HG02938 (cell line): ENCODE measurements at regions not wholly inside any gene's neighbourhood (a gene's known extent, or its start where the extent isn't known, plus 50 kb on each side); places are given as distances from the start of the nearest gene placed in this dataset.
"Not testable (repeated sequence)": the region's sequence is repeated elsewhere in the genome, so short reads cannot be mapped to it uniquely, and the experiment has no call there.

Source experiments
- ATAC-seq: cut with Tn5 transposase; IDR thresholded peaks from one replicate; pipeline ENCODE4 v1.9.1; 2021; ENCODE audit warnings: mild to moderate bottlenecking, moderate library complexity; ENCODE audit not compliant: unreplicated experiment

GRCh38 chr12:11978726-11979384, 91.9 kb upstream of the BCL2L14 start:
- no peak for ATAC-seq

GRCh38 chr12:11980115-11980514, 90.6 kb upstream of the BCL2L14 start:
- ATAC-seq = no peak

DNA sequence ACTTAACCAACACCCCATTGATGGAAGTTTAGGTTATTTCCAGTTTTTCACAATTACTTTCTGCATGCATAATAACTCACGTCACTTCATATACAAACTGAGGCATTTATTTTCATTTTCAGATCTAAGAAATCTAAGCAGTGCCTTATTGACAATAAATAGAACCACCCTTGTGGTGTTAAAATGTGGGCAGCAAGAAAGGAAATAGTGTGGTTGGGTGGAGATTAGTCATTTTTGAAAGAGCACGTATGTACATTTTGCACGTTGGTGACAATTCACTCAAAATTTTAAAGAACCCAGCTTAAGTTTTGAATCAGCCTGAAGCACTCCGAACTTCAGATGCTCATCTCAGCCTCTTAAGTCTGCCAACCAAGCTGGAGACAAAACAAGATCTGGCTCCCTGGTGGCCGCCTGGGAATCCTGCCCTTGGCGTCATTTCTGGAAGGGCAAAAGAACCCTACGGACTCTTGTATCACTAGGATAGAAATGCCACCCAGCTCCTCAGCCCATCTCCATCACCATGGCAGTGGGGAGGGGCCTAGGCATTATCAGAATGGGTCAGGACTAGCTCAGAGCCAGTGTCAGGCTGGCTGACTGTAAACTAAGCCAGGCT, 89.5 kb upstream of the BCL2L14 start:
- ATAC-seq = peak; percentile 86

GRCh38 chr12:11984417-11984816, 86.3 kb upstream of the BCL2L14 start:
- no peak for ATAC-seq

DNA sequence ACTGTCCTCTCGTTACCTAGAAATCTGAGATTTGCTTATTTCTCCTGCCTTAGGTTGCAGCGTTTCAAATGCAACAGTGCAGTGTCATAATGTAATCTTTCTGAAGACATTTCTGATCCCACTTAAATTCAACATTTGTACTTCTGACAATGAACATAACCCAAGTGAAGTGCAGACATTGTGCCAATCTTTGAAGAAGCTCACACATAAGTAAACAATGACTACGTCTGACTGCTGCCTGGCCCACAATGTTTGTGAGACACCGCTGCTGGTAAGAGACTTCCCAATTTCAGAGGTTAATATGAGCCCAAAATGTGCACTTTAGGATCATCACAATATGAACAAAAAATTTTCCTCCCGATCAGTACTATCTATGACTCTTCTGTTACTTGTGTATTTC, 84.6 kb upstream of the BCL2L14 start:
- no peak for ATAC-seq

DNA sequence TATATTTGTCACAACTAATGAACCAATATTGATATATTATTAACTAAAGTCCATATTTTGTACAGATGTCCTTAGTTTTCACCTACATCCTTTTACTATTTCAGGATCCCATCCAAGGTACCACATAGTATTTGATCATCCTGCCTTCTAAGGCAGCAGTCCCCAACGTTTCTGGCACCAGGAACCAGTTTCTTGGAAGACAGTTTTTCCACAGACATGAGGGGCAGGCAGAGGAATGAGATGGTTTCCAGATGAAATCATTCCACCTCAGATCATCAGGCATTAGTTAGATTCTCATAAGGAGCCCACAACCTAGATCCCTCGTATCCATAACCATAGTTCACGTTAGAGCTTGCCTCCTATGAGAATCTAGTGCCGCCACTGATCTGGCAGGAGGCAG, 82.8 kb upstream of the BCL2L14 start:
- no peak for ATAC-seq

DNA sequence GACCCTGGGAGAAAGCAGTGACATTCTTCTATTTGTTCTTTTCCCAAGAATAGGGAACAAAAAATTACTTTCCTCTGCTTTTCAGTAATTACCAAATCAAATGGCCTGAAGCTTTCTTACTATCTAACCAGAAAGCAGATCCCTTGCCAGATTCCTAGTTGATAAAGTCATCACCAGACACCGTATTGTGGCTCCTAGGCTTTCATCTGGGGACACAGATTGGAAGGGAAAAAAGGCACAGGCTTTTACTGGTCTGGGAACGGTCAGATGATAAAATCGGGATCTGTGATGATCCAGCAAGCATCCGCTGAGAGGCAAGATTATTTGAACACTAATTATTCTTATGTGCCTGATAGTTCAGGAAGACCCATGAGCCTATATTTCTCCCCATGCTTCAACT, 79.1 kb upstream of the BCL2L14 start:
- ATAC-seq = no peak

DNA sequence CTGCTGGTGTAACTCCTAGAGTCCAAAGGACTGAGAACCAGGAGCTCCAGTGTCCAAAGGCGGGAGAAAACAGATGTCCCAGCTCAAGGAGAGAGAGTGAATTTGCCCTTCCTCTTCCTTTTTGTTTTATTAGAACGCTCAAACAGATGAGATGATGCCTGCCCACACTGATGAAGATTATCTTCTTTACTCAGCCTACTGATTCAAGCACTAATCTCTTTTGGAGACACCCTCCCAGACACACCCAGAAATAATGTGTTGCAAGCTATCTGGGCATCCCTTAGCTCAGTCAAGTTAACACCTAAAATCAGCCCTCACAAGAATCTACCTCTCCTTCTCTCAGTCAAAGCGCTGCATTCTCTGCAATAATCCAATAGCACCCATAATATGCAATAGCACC, 78.2 kb upstream of the BCL2L14 start:
- ATAC-seq = no peak

DNA sequence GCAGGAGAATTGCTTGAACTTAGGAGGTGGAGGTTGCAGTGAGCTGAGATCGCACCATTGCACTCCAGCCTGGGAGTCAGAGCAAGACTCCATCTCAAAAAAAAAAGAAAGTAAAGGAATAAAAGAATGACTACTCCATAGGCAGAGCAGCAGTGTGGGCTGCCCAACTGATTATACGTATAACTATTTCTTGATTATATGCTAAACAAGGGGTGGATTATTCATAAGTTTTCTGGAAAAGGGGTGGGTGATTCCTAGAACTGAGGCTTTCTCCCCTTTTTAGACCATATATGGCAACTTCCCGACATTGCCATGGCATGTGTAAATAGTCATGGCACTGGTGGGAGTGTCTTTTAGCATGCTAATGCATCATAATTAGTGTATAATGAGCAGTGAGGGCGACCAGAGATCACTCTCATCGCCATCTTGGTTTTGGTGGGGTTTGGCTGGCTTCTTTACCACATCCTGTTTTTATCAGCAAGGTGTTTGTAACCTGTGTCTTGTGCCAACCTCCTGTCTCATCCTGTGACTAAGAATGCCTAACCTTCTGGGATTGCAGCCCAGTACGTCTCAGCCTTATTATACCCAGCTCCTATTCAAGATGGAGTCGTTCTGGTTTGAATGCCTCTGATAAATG, 72.3 kb upstream of the BCL2L14 start:
- ATAC-seq = not testable (repeated sequence)

GRCh38 chr12:11998944-11999315, 71.8 kb upstream of the BCL2L14 start:
- ATAC-seq = no peak

- no peak for ATAC-seq
Observed at GRCh38 chr12:12003609-12004008, 67.1 kb upstream of the BCL2L14 start.

GRCh38 chr12:12004524-12004923, 66.2 kb upstream of the BCL2L14 start:
- ATAC-seq = no peak

DNA sequence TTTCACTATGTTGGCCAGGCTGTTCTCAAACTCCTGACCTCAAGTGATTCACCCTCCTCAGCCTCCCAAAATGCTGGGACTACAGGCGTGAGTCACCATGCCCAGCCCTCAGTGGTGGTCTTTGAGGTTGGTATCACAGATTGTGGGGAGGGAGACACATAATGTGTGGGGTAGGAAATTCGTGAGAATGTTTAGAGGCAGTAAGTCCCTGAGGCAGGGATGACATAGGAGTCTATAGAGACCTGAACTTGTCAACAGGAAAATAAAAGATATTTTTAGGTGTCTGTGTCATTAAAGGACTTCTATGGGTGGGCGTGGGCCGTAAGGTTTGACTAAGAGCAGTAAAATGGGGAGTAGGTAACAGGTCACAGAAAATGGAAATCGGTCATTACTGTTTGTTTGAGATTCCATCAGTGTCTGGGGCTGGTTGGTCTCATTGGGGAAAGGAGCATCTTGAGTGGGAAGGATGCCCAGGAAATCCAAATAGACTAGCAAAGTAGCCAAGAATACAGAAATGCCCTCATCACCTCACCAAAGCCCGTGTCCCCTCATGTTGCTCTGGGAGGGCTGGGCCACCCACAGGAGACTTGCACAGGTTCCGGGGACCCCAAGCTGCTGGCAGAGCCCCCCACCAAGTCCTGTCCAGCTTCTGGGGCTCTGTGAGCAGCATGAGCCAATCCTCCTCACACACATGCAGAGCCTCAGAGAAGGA, 63.6 kb upstream of the BCL2L14 start:
- no peak for ATAC-seq

DNA sequence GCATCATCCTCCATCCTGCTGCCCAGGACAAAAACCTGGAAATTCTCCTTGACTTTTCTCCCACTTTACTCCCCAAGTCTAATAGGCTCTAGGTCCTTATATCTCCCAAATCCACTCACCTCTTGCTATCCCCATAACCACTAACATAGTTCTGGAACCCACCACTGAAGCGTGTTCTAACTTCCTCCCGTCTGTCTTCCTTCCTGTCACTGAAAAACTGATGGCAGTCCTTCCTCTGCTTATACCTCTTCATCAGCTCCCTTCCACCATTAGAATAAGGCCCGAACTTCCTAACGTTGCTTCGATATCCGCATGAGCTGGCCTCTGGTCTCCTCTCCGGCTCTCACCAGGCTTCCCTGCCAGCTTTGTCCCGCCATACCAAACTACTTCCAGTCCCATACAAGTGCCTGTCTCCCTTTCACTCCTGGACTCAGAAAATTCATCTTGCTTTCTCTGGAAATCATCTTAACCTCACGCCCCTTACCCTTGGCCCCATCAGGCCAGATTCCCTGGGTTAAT, 63.0 kb upstream of the BCL2L14 start:
- ATAC-seq = no peak

DNA sequence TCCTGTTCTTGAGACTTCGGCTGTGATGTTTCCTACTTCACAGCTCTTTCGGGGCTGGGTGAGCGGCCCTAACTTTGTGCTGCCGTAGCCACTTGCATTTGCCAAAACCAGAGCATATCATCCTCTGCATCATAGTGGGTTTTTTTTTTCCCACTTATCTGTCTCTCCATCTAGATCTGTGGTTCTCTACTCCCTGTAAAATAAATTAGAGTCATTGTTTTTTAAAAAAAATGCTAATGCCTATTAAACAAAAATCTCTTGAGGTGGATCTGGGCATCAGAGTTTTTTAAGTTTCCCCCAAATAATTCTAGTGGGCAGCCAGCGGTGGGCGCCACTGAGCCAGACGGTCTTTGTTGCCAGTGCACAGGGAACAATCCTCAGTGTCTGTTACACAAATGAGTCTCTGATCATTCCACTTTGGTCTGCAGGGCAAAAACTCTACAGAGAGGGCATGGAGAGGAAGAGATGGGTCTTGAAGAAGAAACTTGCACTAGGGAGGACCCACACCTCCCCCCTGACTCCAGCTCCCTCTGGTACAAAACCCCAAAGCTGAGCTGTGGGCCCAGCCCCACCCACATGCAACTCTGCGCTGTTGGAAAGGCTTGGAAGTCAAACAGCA, 62.4 kb upstream of the BCL2L14 start:
- ATAC-seq = no peak

DNA sequence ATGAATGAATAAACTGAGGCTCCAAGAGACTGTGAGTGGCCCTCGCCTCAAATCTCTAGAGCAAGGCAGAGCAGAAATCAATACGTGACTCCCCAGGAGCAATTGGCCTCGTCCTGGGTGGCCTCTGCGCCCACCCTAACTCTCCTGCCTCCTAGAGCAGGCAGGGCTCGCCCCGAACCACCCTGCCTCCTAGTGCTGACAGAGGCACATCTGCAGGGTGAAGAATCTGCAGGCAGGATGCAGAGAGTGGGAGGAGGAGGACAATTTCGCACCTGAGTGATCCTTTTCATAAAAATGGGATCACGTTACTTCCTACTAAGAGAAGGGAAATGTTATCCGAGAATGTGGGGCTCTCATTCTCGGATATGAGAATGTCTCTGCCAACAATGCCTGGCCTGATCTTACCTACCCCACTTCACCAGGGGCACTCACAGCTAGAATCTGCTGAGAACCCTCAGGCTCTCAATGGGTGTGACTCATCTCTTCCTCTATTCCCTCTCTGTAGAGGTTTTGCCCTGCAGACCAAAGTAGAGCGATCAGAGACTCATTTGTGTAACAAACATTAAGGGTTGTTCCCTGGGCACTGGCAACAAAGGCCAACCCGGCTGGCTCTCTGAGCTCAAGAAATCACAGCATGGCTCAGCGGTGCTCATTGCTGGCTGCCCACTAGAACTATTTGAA, 61.7 kb upstream of the BCL2L14 start:
- ATAC-seq = peak; percentile 44

- ATAC-seq = not testable (repeated sequence)
Observed at GRCh38 chr12:12009749-12010276, 60.9 kb upstream of the BCL2L14 start.

DNA sequence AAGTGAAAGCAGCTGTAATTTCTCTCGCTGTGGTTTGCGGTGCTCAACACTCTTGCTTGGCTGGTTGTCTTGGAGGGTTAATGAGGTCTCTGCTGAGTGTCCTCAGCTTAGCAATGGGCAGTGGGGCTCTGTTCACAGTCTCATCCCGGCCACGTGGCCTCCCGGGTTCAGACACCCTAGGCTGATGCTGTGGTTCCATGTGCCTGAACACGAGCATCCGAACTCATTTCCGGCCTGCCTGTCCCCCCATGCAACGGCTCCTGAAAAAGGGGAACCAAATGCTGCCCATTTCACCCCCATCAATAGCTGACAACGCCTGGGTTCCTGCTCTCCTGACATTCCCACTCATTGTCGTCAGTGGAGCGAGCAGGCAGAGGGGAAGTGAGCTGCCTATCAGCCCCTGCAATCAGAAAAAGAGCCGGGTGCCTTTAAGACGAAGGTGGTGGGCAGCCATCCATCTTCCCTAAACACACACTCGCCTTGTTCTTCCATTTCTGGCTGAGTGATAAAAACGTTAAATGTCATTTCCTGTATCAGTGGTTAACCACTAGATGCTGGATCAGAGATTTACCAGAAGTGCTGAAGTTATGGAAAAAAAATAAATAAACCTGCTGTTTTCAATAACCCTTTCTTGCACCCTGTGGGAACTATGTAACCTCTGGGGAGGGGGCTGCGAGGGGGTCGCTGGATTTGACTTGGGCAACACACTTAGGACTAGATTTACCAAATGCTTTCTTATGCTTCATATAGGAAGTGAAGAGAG, 60.3 kb upstream of the BCL2L14 start:
- peak; percentile 33 for ATAC-seq

DNA sequence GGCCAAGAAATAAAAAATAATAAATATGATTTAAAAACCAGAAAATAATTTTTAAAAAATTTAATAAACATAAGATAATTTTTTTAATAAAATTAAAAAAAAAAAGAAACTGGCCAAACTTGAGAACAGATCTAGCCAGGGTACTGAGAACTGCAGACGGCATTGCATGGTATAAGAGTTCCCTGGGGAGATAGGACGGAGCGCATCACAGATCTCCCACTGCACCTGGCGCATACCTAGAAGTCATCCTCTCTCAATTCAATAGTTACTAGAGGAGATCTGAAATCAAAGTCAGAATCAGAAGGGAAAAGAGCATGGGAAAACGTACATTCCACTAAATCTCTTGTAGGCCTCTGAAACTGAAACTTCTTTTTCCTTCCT, 58.9 kb upstream of the BCL2L14 start:
- ATAC-seq = no peak
